IMR-90 (cell line): ENCODE measurements at regions not wholly inside any gene's neighbourhood (a gene's known extent, or its start where the extent isn't known, plus 50 kb on each side); places are given as distances from the start of the nearest gene placed in this dataset.

ENCODE experiments used
- ATAC-seq: fragments of 200-7000 bp; cut with Tn5 transposase; 2 replicates; pipeline ENCODE4 v1.9.1; 2020; ENCODE audit warnings: low read depth, mild to moderate bottlenecking, moderate library complexity
- BruUV-seq: library from RNA; stranded (reverse); fragments of 400-500 nt; replicated peaks from 2 replicates; lab custom pipeline; 2021; lab: Mats Ljungman, UMichigan
- CTCF ChIA-PET: fragments of 300-600 bp; formaldehyde crosslinking; extraction: SDS; loops from one replicate; lab custom pipeline; 2021; ENCODE audit warnings: antibody characterized with exemption; lab: Yijun Ruan, JAX
- POLR2A ChIA-PET: fragments of 300-600 bp; sonication (Branson Sonifier 250); formaldehyde crosslinking; loops from one replicate; lab custom pipeline; 2022; ENCODE audit warnings: antibody characterized with exemption; ENCODE audit not compliant: unreplicated experiment; lab: Charles Lee
- DNase-seq: peaks from one replicate; pipeline ENCODE4 v3.0.0; 2013
- H2AFZ ChIP-seq: replicated peaks from 2 replicates; pipeline ENCODE3; 2013; ENCODE audit warnings: low read length, mild to moderate bottlenecking; ENCODE audit not compliant: poor library complexity
- H2AK5ac ChIP-seq: 2 replicates; pipeline ENCODE4 v1.6.1; 2013; ENCODE audit warnings: low read depth, low read length, inconsistent platforms
- H2AK9ac ChIP-seq: replicated peaks from 2 replicates; pipeline ENCODE3; 2013; ENCODE audit warnings: mild to moderate bottlenecking, low read depth, low read length, moderate library complexity; ENCODE audit not compliant: poor library complexity
- H2BK120ac ChIP-seq: 2 replicates; pipeline ENCODE4 v1.6.1; 2013; ENCODE audit warnings: low read depth, low read length, inconsistent platforms
- H2BK15ac ChIP-seq: 3 replicates; pipeline ENCODE4 v1.6.1; 2013; ENCODE audit warnings: low read depth, low read length, inconsistent platforms
- H2BK20ac ChIP-seq: 2 replicates; pipeline ENCODE4 v1.6.1; 2013; ENCODE audit warnings: low read depth, mild to moderate bottlenecking, inconsistent platforms, low read length, moderate library complexity
- H2BK5ac ChIP-seq: 2 replicates; pipeline ENCODE4 v1.6.1; 2013; ENCODE audit warnings: mild to moderate bottlenecking, low read depth, low read length, inconsistent platforms; ENCODE audit not compliant: poor library complexity, severe bottlenecking
- H3K14ac ChIP-seq: replicated peaks from 2 replicates; pipeline ENCODE4 v1.6.1; 2013; ENCODE audit warnings: low read depth, low read length, inconsistent platforms
- H3K18ac ChIP-seq: 2 replicates; pipeline ENCODE4 v1.6.1; 2013; ENCODE audit warnings: low read depth, low read length, control low read depth
- H3K23ac ChIP-seq: 2 replicates; pipeline ENCODE4 v1.6.1; 2013; ENCODE audit warnings: low read depth, low read length, inconsistent platforms
- H3K27ac ChIP-seq: 2 replicates; pipeline ENCODE4 v1.5.1; 2013; ENCODE audit warnings: mild to moderate bottlenecking, control low read depth, low read length; ENCODE audit not compliant: insufficient read depth
- H3K27me3 ChIP-seq: 2 replicates; pipeline ENCODE4 v1.6.1; 2013; ENCODE audit warnings: low read length; ENCODE audit not compliant: control insufficient read depth, insufficient read depth
- H3K36me3 ChIP-seq: 2 replicates; pipeline ENCODE4 v1.6.1; 2013; ENCODE audit warnings: low read length, mixed read lengths; ENCODE audit not compliant: control insufficient read depth, insufficient read depth
- H3K4ac ChIP-seq: 2 replicates; pipeline ENCODE4 v1.6.1; 2013; ENCODE audit warnings: low read depth, low read length, inconsistent platforms
- H3K4me1 ChIP-seq: 2 replicates; pipeline ENCODE4 v1.6.1; 2013; ENCODE audit warnings: low read length, mixed read lengths; ENCODE audit not compliant: control insufficient read depth, insufficient read depth
- H3K4me2 ChIP-seq: 2 replicates; pipeline ENCODE4 v1.6.1; 2013; ENCODE audit warnings: low read depth, mild to moderate bottlenecking, control low read depth, low read length, moderate library complexity
- H3K4me3 ChIP-seq: 2 replicates; pipeline ENCODE4 v1.5.1; 2013; ENCODE audit warnings: low read depth, mild to moderate bottlenecking, control low read depth, low read length, moderate library complexity; ENCODE audit not compliant: insufficient read depth
- H3K56ac ChIP-seq: 2 replicates; pipeline ENCODE4 v1.6.1; 2013; ENCODE audit warnings: low read length, inconsistent platforms; ENCODE audit not compliant: insufficient read depth; ENCODE audit errors: extremely low read depth
- H3K79me1 ChIP-seq, 2 experiments: 2 replicates each; pipeline ENCODE4 v1.6.1; 2013; ENCODE audit warnings: low read length in 2 of 2, inconsistent platforms in 1 of 2, low read depth in 1 of 2
- H3K9ac ChIP-seq: 2 replicates; pipeline ENCODE4 v1.6.1; 2013; ENCODE audit warnings: low read depth, low read length, control low read depth
- H3K9me1 ChIP-seq: 2 replicates; pipeline ENCODE4 v1.6.1; 2013; ENCODE audit warnings: low read length, inconsistent platforms; ENCODE audit not compliant: insufficient read depth
- H3K9me3 ChIP-seq: 2 replicates; pipeline ENCODE4 v1.6.1; 2013; ENCODE audit warnings: low read length; ENCODE audit not compliant: control insufficient read depth, insufficient read depth
- H4K20me1 ChIP-seq: 2 replicates; pipeline ENCODE4 v1.6.1; 2013; ENCODE audit warnings: low read length, inconsistent platforms; ENCODE audit not compliant: insufficient read depth
- H4K5ac ChIP-seq: 2 replicates; pipeline ENCODE4 v1.6.1; 2013; ENCODE audit warnings: mild to moderate bottlenecking, low read depth, low read length, control low read depth
- H4K8ac ChIP-seq, 2 experiments: 2 replicates each; pipeline ENCODE4 v1.6.1; 2013; ENCODE audit warnings: low read depth in 2 of 2, low read length in 2 of 2, control low read depth in 1 of 2, inconsistent platforms in 1 of 2
- H4K91ac ChIP-seq: 2 replicates; pipeline ENCODE4 v1.6.1; 2013; ENCODE audit warnings: low read depth, low read length, inconsistent platforms; ENCODE audit not compliant: insufficient read depth
- BHLHE40 ChIP-seq: fragments of 150-350 bp; IDR thresholded peaks from 2 replicates; pipeline ENCODE4 v1.6.1; 2016; ENCODE audit warnings: mild to moderate bottlenecking, low read depth, low read length
- CEBPB ChIP-seq: IDR thresholded peaks from 2 replicates; pipeline ENCODE4 v1.6.1; 2012; ENCODE audit warnings: low read depth, low read length, improper control_type of control experiment
- CHD1 ChIP-seq: IDR thresholded peaks from 2 replicates; pipeline ENCODE4 v1.6.1; 2012; ENCODE audit warnings: low read depth, low read length, improper control_type of control experiment
- FOS ChIP-seq: fragments of 150-350 bp; IDR thresholded peaks from 2 replicates; pipeline ENCODE4 v1.6.1; 2016; ENCODE audit warnings: low read depth, low read length
- MAFK ChIP-seq: IDR thresholded peaks from 2 replicates; pipeline ENCODE4 v1.6.1; 2012; ENCODE audit warnings: low read depth, low read length, improper control_type of control experiment
- MAZ ChIP-seq: IDR thresholded peaks from 2 replicates; pipeline ENCODE4 v1.6.1; 2012; ENCODE audit warnings: low read depth, mild to moderate bottlenecking, low read length, improper control_type of control experiment, moderate library complexity, borderline replicate concordance
- MXI1 ChIP-seq: IDR thresholded peaks from 2 replicates; pipeline ENCODE4 v1.6.1; 2012; ENCODE audit warnings: low read depth, mild to moderate bottlenecking, low read length, moderate library complexity, borderline replicate concordance
- NFE2L2 ChIP-seq: fragments of 150-350 bp; IDR thresholded peaks from 2 replicates; pipeline ENCODE4 v1.6.1; 2016; ENCODE audit warnings: low read depth, mild to moderate bottlenecking, low read length
- POLR2A ChIP-seq: IDR thresholded peaks from 2 replicates; pipeline ENCODE4 v1.6.1; 2012; ENCODE audit warnings: mild to moderate bottlenecking, low read depth, low read length
- RAD21 ChIP-seq: IDR thresholded peaks from 2 replicates; pipeline ENCODE4 v1.6.1; 2012; ENCODE audit warnings: low read length, improper control_type of control experiment
- RCOR1 ChIP-seq: IDR thresholded peaks from 2 replicates; pipeline ENCODE4 v1.6.1; 2012; ENCODE audit warnings: mild to moderate bottlenecking, low read length, improper control_type of control experiment; ENCODE audit not compliant: insufficient replicate concordance
- RFX5 ChIP-seq: IDR thresholded peaks from 2 replicates; pipeline ENCODE4 v1.8.0; 2012; ENCODE audit warnings: low read depth, mild to moderate bottlenecking, low read length, moderate library complexity
- SMC3 ChIP-seq: fragments of 150-350 bp; IDR thresholded peaks from 2 replicates; pipeline ENCODE4 v1.6.1; 2016; ENCODE audit warnings: low read depth, mild to moderate bottlenecking, antibody characterized with exemption, low read length, moderate library complexity
- WGBS, 2 experiments: methylation state at CpG; one replicate each; pipeline versions ENCODE4 v1.1.5 to v1.1.7; 2013; ENCODE audit warnings: missing lambda C conversion rate in 2 of 2; ENCODE audit not compliant: insufficient read length in 1 of 2; ENCODE audit errors: extremely low coverage in 2 of 2; 5-methylcytosine and 5-hydroxymethylcytosine counted together
- dilution Hi-C: fragments of 300-500 bp; cut with HindIII; formaldehyde crosslinking; loops from one replicate; pipeline ENCODE4 v1.14.3; 2018; ENCODE audit warnings: low sequenced_read_pairs; ENCODE audit not compliant: unreplicated experiment
- in situ Hi-C: fragments of 300-500 bp; cut with MboI; formaldehyde crosslinking; loops from 3 replicates; pipeline ENCODE4 v1.14.3; 2019; ENCODE audit warnings: low sequenced_read_pairs, inconsistent platforms, mixed read lengths
- intact Hi-C: fragments of 100-400 bp; cut with micrococcal nuclease; formaldehyde crosslinking; loops from 2 replicates; pipeline ENCODE4 v1.10.0; 2022
- TF ChIP-seq, protein P1 (sequence below): fragments of 150-350 bp; IDR thresholded peaks from 2 replicates; pipeline ENCODE4 v1.6.1; 2017; ENCODE audit warnings: mild to moderate bottlenecking, antibody characterized with exemption, low read length, low read depth
- TF ChIP-seq, protein P2 (sequence below): conservative IDR thresholded peaks from 2 replicates; pipeline ENCODE4 v1.5.1; 2012; ENCODE audit warnings: mild to moderate bottlenecking, low read depth, low read length, improper control_type of control experiment
- TF ChIP-seq, protein P3 (sequence below): fragments of 150-350 bp; IDR thresholded peaks from 2 replicates; pipeline ENCODE4 v1.6.1; 2016; ENCODE audit warnings: low read depth, mild to moderate bottlenecking, low read length, moderate library complexity, borderline replicate concordance

DNA sequence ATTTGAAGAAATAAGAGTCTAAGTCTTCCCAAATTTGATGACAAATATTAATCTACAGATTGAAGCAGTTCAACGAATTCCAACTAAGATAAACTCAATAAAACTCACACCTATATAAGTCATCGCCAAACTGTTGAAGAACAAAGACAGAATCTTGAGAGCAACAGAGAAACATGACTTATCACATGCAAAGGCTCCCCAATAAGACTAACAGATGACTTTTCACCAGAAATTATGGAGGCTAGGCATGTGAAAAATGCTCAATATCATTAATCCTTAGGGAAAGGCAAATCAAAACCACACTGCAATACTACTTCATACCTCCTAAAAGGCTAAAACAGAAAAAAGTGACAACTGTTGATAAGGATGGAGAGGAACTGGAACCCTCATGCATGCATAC, 517.6 kb upstream of the SUCLG2 start:
- CTCF ChIA-PET: no interaction called here
- WGBS, 2 experiments: no CpG with 5 or more reads among the region's 2 CpGs

More for the DNA sequence above, 517.6 kb upstream of the SUCLG2 start:
- Histone ChIP-seq H4K20me1 (no peaks in the 10 kb centered on the region), H3K79me1 (no peaks in the 10 kb centered on the region), H3K23ac (no peak overlapping the region), H3K9ac (no peak overlapping the region), H4K8ac (no peak overlapping the region), H3K4ac (no peak overlapping the region), H3K14ac (no peak overlapping the region), H3K9me1 (no peaks in the 10 kb centered on the region), H4K5ac (no peak overlapping the region), H2BK15ac (no peak overlapping the region), H2BK5ac (no peak overlapping the region), H3K4me2 (no peak overlapping the region), H3K18ac (no peak overlapping the region), H3K36me3 (no peaks in the 10 kb centered on the region), H3K56ac (no peak overlapping the region), H3K4me1 (no peaks in the 10 kb centered on the region), H2BK120ac (no peak overlapping the region), H4K91ac (no peak overlapping the region), H3K4me3 (no peak overlapping the region), H2AK5ac (no peak overlapping the region), H3K27ac (no peak overlapping the region), H2BK20ac (no peak overlapping the region), H2AFZ (no peak overlapping the region), H2AK9ac (no peak overlapping the region), H3K9me3 (peaks cover 4% of the 10 kb centered on the region), H3K27me3 (no peaks in the 10 kb centered on the region)
- TF ChIP-seq CEBPB: no peak
- TF ChIP-seq RCOR1: no peak
- TF ChIP-seq, protein P1, sequence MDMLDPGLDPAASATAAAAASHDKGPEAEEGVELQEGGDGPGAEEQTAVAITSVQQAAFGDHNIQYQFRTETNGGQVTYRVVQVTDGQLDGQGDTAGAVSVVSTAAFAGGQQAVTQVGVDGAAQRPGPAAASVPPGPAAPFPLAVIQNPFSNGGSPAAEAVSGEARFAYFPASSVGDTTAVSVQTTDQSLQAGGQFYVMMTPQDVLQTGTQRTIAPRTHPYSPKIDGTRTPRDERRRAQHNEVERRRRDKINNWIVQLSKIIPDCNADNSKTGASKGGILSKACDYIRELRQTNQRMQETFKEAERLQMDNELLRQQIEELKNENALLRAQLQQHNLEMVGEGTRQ: no peak
- no peak for TF ChIP-seq SMC3
- no peak for TF ChIP-seq MAFK
- TF ChIP-seq, protein P2, sequence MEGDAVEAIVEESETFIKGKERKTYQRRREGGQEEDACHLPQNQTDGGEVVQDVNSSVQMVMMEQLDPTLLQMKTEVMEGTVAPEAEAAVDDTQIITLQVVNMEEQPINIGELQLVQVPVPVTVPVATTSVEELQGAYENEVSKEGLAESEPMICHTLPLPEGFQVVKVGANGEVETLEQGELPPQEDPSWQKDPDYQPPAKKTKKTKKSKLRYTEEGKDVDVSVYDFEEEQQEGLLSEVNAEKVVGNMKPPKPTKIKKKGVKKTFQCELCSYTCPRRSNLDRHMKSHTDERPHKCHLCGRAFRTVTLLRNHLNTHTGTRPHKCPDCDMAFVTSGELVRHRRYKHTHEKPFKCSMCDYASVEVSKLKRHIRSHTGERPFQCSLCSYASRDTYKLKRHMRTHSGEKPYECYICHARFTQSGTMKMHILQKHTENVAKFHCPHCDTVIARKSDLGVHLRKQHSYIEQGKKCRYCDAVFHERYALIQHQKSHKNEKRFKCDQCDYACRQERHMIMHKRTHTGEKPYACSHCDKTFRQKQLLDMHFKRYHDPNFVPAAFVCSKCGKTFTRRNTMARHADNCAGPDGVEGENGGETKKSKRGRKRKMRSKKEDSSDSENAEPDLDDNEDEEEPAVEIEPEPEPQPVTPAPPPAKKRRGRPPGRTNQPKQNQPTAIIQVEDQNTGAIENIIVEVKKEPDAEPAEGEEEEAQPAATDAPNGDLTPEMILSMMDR: no peak
- no peak for TF ChIP-seq BHLHE40
- no peak for TF ChIP-seq CHD1
- no peak for TF ChIP-seq MAZ
- no peak for TF ChIP-seq NFE2L2
- no peak for TF ChIP-seq RAD21
- TF ChIP-seq MXI1: no peak
- TF ChIP-seq POLR2A: no peak
- TF ChIP-seq RFX5: no peak
- no peak for TF ChIP-seq FOS
- TF ChIP-seq, protein P3, sequence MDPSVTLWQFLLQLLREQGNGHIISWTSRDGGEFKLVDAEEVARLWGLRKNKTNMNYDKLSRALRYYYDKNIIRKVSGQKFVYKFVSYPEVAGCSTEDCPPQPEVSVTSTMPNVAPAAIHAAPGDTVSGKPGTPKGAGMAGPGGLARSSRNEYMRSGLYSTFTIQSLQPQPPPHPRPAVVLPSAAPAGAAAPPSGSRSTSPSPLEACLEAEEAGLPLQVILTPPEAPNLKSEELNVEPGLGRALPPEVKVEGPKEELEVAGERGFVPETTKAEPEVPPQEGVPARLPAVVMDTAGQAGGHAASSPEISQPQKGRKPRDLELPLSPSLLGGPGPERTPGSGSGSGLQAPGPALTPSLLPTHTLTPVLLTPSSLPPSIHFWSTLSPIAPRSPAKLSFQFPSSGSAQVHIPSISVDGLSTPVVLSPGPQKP: no peak
- intact Hi-C loops (no loop called here), dilution Hi-C loops (no loop called here), in situ Hi-C loops (no loop called here)
- no TSS peak for BruUV-seq
- POLR2A ChIA-PET: no interaction called here
- ATAC-seq (no peak), DNase-seq (no peak)
